Chondrocyte (in vitro differentiated cells): ENCODE measurements at regions not wholly inside any gene's neighbourhood (a gene's known extent, or its start where the extent isn't known, plus 50 kb on each side); places are given as distances from the start of the nearest gene placed in this dataset.

Experiments
- DNase-seq: peaks from one replicate; pipeline ENCODE4 v3.0.0; 2021; ENCODE audit warnings: mixed read lengths, low spot score
- H3K27ac Mint-ChIP-seq: one replicate; pipeline ENCODE4 v1.8.0; 2021; ENCODE audit warnings: mild to moderate bottlenecking, moderate library complexity, mixed read lengths; ENCODE audit not compliant: unreplicated experiment
- H3K27me3 Mint-ChIP-seq: 2 replicates; pipeline ENCODE4 v1.8.0; 2021; ENCODE audit warnings: low read depth, mixed read lengths
- H3K36me3 Mint-ChIP-seq: 2 replicates; pipeline ENCODE4 v1.8.0; 2021; ENCODE audit warnings: low read depth, mixed read lengths
- H3K4me1 Mint-ChIP-seq: 2 replicates; pipeline ENCODE4 v1.8.0; 2021; ENCODE audit warnings: low read depth, mild to moderate bottlenecking, mixed read lengths
- H3K4me3 Mint-ChIP-seq: one replicate; pipeline ENCODE4 v1.8.0; 2021; ENCODE audit warnings: mild to moderate bottlenecking, moderate library complexity, mixed read lengths; ENCODE audit not compliant: unreplicated experiment
- H3K9me3 Mint-ChIP-seq: 2 replicates; pipeline ENCODE4 v1.8.0; 2021; ENCODE audit warnings: low read depth, mixed read lengths
- CTCF ChIP-seq: fragments of 200-600 bp; sonication (generic); IDR thresholded peaks from 2 replicates; pipeline ENCODE4 v1.5.0; 2021; ENCODE audit warnings: antibody characterized with exemption, mild to moderate bottlenecking, moderate library complexity

- Mint-ChIP-seq H3K4me3 (no peak overlapping the region), H3K27ac (no peak overlapping the region)
- DNase-seq: no peak
These were observed 124.8 kb upstream of the CXCR4 start for GRCh38 chr2:136242687-136243277.

DNA sequence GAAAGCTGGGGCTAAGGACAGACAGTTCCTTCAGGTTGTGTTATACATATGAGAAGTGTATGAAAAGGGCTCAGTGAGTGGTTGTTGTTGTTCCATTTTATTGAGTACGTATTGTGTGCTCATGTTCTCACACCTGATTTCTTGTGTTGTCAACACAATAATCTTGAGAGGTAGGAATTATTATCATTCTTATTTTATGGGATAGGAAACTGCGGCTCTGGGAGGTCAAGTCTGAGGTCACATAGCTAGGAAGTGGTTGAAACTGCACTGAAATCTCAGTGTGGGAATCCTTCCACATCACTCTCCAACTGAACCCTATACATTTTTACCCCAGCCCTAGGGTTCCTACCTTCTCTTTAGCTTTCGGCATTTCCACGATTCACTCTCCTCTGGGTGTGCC lies 124.2 kb upstream of the CXCR4 start:
- Mint-ChIP-seq H3K27me3 (no peaks in the 10 kb centered on the region), H3K4me1 (peaks cover 4% of the 10 kb centered on the region), H3K4me3 (no peak overlapping the region), H3K9me3 (no peaks in the 10 kb centered on the region), H3K36me3 (no peaks in the 10 kb centered on the region), H3K27ac (no peak overlapping the region)
- TF ChIP-seq CTCF: no peak
- no peak for DNase-seq

More at GRCh38 chr2:136242687-136243277, 124.8 kb upstream of the CXCR4 start:
- Mint-ChIP-seq H3K9me3 (no peaks in the 10 kb centered on the region), H3K27me3 (peaks cover 4% of the 10 kb centered on the region), H3K4me1 (peaks cover 4% of the 10 kb centered on the region), H3K36me3 (no peaks in the 10 kb centered on the region)
- no peak for TF ChIP-seq CTCF

- Mint-ChIP-seq H3K36me3 (no peaks in the 10 kb centered on the region), H3K4me1 (peaks cover 4% of the 10 kb centered on the region)
- DNase-seq: no peak
These were observed 121.2 kb upstream of the CXCR4 start for GRCh38 chr2:136239079-136239685.

DNA sequence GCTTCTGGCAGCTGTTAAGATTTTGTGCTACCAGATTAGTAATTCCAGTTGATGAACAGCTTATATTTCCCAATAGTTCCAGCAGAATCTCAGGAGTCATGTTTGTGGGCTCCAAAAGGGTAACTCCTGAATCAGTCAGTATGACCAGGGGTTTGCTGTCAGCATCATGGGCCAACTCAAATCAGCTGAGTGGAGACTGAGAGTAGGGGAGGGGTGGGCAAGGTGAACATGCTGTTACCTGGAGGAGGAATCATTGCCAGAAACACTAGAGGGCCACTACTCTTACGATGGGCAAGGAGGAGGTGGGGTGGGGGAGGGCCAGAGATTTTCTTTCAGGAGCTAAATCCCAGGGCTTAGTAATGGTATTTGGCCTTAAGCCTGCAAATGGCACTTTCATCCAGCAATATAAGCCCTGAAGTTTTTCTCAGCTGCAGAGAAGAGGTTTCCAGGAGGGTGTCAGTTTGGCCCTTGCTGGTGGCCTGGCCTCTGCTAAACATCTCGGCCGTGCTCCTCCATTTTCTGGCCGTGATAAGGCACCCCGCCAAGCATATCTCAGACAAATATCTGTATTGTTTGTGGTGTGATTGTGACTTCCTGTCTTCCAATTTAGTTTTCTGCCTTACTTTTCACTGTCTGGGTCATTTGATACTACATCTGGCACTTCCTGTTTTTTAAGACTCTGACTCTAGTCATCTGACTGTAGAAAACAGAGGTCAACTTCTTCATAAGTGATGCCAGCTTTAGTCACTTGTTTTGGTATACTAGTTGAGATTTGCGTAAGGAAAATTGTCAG lies 120.5 kb upstream of the CXCR4 start:
- no peaks in the 10 kb centered on the region for H3K27me3 Mint-ChIP-seq
- H3K4me1 Mint-ChIP-seq: peaks cover 4% of the 10 kb centered on the region
- DNase-seq: no peak
- no peak overlapping the region for H3K4me3 Mint-ChIP-seq
- H3K9me3 Mint-ChIP-seq: no peaks in the 10 kb centered on the region
- H3K27ac Mint-ChIP-seq: no peak overlapping the region
- H3K36me3 Mint-ChIP-seq: no peaks in the 10 kb centered on the region
- TF ChIP-seq CTCF: no peak

More at GRCh38 chr2:136239079-136239685, 121.2 kb upstream of the CXCR4 start:
- Mint-ChIP-seq H3K27me3 (no peaks in the 10 kb centered on the region), H3K27ac (no peak overlapping the region), H3K9me3 (no peaks in the 10 kb centered on the region), H3K4me3 (no peak overlapping the region)
- TF ChIP-seq CTCF: no peak

- no peak for DNase-seq
- no peak overlapping the region for H3K27ac Mint-ChIP-seq
- no peaks in the 10 kb centered on the region for H3K36me3 Mint-ChIP-seq
- H3K4me1 Mint-ChIP-seq: peaks cover 4% of the 10 kb centered on the region
- no peak for TF ChIP-seq CTCF
- no peak overlapping the region for H3K4me3 Mint-ChIP-seq
- peaks cover 12% of the 10 kb centered on the region for H3K27me3 Mint-ChIP-seq
- no peaks in the 10 kb centered on the region for H3K9me3 Mint-ChIP-seq
These were observed 118.1 kb upstream of the CXCR4 start for GRCh38 chr2:136236019-136236418.
